ENCODE measurements at regions not wholly inside any gene's neighbourhood (a gene's known extent, or its start where the extent isn't known, plus 50 kb on each side); places are given as distances from the start of the nearest gene placed in this dataset.

DNA sequence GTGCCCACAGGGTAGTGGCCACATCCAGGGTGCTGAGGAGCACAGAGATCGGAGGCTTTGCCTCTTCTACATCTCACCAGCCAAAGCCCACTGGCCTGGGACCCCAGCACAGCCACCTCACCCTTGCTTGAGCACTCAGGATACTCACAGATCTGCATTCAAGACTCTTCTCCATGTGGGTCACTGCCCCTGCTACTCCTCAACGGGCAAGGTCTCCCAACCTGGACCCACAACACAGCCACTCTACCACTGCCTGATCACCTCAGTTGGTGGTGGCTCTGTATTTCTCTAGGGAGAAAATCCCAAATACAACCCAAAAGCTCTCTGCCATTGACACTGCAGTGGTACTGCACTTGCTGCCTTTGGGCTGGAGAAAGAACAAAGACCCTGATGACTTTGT is 190.3 kb upstream of the KLHL4 start:
- intact Hi-C loops (cut with micrococcal nuclease), result no loop called here
- no peak overlapping the region for H3K4me3 ChIP-seq

DNA sequence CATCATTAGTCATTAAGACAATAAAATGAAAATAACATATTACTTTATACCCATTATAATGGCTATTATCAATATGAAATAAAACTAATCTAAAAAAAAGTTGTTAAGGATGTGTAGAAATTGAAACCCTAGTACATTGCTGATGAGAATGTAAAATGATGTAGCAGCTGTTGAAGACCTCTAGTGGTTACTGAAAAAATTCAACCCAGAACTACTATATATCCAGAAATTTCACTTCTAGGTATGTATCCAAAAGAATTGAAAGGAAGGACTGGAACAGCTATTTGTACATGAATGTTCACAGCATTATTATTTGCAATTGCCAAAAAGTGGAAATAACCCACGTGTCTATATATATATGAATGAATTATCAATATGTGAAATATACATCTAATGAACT is 180.3 kb upstream of the KLHL4 start:
- Histone ChIP-seq H3K36me3 (no peaks in the 10 kb centered on the region), H3K27ac (replicated peaks) (no peak overlapping the region), H3K27me3 (ENCODE audit: low read depth) (no peaks in the 10 kb centered on the region), H3K9me3 (replicated peaks) (no peaks in the 10 kb centered on the region), H3K4me1 (no peaks in the 10 kb centered on the region), H3K4me3 (no peak overlapping the region)
- intact Hi-C loops (cut with micrococcal nuclease), result loop anchor here (5.0 kb wide), 1 partner anchor 325 kb away; no protein-coding TSS in a partner anchor
- DNase-seq, result no peak
- TF ChIP-seq, protein P1, sequence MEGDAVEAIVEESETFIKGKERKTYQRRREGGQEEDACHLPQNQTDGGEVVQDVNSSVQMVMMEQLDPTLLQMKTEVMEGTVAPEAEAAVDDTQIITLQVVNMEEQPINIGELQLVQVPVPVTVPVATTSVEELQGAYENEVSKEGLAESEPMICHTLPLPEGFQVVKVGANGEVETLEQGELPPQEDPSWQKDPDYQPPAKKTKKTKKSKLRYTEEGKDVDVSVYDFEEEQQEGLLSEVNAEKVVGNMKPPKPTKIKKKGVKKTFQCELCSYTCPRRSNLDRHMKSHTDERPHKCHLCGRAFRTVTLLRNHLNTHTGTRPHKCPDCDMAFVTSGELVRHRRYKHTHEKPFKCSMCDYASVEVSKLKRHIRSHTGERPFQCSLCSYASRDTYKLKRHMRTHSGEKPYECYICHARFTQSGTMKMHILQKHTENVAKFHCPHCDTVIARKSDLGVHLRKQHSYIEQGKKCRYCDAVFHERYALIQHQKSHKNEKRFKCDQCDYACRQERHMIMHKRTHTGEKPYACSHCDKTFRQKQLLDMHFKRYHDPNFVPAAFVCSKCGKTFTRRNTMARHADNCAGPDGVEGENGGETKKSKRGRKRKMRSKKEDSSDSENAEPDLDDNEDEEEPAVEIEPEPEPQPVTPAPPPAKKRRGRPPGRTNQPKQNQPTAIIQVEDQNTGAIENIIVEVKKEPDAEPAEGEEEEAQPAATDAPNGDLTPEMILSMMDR (IDR thresholded peaks at IDR 0.05; ENCODE audit: borderline replicate concordance), result no peak

More for the DNA sequence above, 190.3 kb upstream of the KLHL4 start:
- DNase-seq, result no peak
- TF ChIP-seq, protein P1 (IDR thresholded peaks at IDR 0.05; ENCODE audit: borderline replicate concordance), result no peak
- Histone ChIP-seq H3K36me3 (no peaks in the 10 kb centered on the region), H3K27ac (replicated peaks) (no peak overlapping the region), H3K9me3 (replicated peaks) (no peaks in the 10 kb centered on the region), H3K27me3 (ENCODE audit: low read depth) (no peaks in the 10 kb centered on the region), H3K4me1 (no peaks in the 10 kb centered on the region)

DNA sequence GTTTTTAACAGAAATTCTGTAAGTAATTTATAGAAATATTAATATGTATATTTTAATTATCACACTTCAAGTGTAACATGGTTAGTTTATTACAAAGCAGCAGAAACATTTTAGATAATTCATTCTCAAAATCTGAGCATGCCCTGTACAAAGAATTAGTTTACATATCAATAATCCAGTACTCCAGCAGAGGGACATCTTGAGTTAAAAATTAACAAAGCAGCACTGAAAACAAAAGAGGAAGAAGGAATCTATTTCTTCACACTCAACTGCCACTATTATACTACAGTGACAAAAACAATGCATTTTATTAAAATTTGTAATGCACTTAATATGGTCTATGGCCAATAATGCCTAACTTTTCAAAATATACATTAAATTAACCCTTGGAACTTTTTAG is 179.1 kb upstream of the KLHL4 start:
- Histone ChIP-seq H3K4me3 (no peak overlapping the region), H3K4me1 (no peaks in the 10 kb centered on the region)

DNA sequence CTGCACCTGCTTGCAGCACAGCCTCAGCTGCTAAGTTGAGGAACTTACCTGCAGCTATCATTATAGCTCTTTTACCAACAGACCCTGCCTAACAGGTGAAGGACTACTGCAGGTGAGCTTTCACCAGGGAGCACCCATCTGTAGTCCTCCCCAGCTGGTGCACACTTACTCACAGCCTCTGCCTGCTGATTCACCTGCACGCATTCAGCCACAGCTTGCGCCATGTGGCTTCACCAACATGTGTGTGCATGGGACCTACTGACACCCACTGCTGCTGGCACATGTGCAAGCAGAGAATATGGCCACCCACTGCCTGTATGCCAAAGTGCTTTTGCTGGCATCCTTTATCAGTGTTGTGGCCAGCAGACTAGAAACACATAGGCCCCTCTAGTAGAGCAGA is 146.7 kb upstream of the KLHL4 start:
- Histone ChIP-seq H3K4me3 (no peak overlapping the region), H3K27me3 (ENCODE audit: low read depth) (no peaks in the 10 kb centered on the region), H3K9me3 (replicated peaks) (no peaks in the 10 kb centered on the region), H3K4me1 (no peaks in the 10 kb centered on the region), H3K36me3 (no peaks in the 10 kb centered on the region), H3K27ac (replicated peaks) (no peak overlapping the region)
- intact Hi-C loops (cut with micrococcal nuclease), result no loop called here
- TF ChIP-seq, protein P1 (IDR thresholded peaks at IDR 0.05; ENCODE audit: borderline replicate concordance), result no peak
- DNase-seq, result no peak

More for the DNA sequence above, 179.1 kb upstream of the KLHL4 start:
- H3K9me3 ChIP-seq (replicated peaks), result no peaks in the 10 kb centered on the region
- DNase-seq, result no peak
- intact Hi-C loops (cut with micrococcal nuclease), result loop anchor here (5.0 kb wide), 1 partner anchor 324 kb away; no protein-coding TSS in a partner anchor
- TF ChIP-seq, protein P1 (IDR thresholded peaks at IDR 0.05; ENCODE audit: borderline replicate concordance), result peak; percentile 48
- no peaks in the 10 kb centered on the region for H3K27me3 ChIP-seq (ENCODE audit: low read depth)
- H3K36me3 ChIP-seq, result no peaks in the 10 kb centered on the region
- H3K27ac ChIP-seq (replicated peaks), result no peak overlapping the region

DNA sequence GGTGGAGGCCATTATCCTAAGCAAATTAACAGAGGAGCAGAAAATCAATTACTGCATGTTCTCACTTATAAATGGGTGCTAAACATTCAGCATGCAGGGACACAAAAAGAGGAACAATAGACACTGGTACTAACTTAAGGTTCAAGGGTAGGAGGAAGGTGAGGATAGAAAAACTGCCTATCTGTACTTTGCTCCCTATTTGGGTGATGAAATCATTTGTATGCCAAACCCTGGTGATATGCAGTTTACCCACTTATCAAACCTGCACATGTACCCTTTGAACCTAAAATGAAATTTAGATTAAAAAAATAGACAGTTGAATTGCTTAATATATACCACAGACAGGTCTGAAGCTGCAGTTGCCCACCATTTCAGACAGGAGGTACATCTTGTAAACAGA is 143.3 kb upstream of the KLHL4 start:
- intact Hi-C loops (cut with micrococcal nuclease), result no loop called here
- no peaks in the 10 kb centered on the region for H3K4me1 ChIP-seq
- no peaks in the 10 kb centered on the region for H3K9me3 ChIP-seq (replicated peaks)
- DNase-seq, result no peak
- no peak overlapping the region for H3K27ac ChIP-seq (replicated peaks)
- H3K4me3 ChIP-seq, result no peak overlapping the region
- H3K36me3 ChIP-seq, result no peaks in the 10 kb centered on the region
- no peaks in the 10 kb centered on the region for H3K27me3 ChIP-seq (ENCODE audit: low read depth)
- TF ChIP-seq, protein P1 (IDR thresholded peaks at IDR 0.05; ENCODE audit: borderline replicate concordance), result no peak

DNA sequence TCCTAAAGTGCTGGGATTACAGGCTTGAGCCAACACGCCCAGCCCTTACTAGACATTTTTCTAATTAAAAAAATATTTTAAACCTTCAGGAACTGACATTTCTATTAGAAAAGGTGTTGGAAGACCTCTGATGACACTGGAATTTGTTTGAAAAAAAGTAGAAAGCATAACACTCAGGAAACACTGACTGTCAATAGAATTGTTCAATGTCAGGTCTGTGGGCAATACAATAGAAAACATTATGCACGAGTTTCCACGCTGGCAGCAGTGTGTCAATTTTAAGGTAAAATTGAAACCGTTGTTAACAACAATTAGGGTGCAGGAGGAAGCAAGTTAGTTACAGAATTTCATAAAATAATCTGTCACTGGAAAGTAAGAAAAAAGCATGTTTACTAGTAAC is 140.7 kb upstream of the KLHL4 start:
- Histone ChIP-seq H3K9me3 (replicated peaks) (no peaks in the 10 kb centered on the region), H3K27me3 (ENCODE audit: low read depth) (no peaks in the 10 kb centered on the region), H3K27ac (replicated peaks) (no peak overlapping the region), H3K36me3 (no peaks in the 10 kb centered on the region), H3K4me3 (no peak overlapping the region), H3K4me1 (no peaks in the 10 kb centered on the region)
- intact Hi-C loops (cut with micrococcal nuclease), result no loop called here
- TF ChIP-seq, protein P1 (IDR thresholded peaks at IDR 0.05; ENCODE audit: borderline replicate concordance), result no peak
- no peak for DNase-seq
